ENCODE measurements at regions not wholly inside any gene's neighbourhood (a gene's known extent, or its start where the extent isn't known, plus 50 kb on each side); places are given as distances from the start of the nearest gene placed in this dataset.

GRCh38 chr10:27373566-27374160 is 130.4 kb upstream of the RAB18 start:
- no peak for TF ChIP-seq CTCF (conservative IDR thresholded peaks at IDR 0.05; ENCODE audit: low read length)
- TF ChIP-seq EZH2phosphoT487 (IDR thresholded peaks at IDR 0.05; ENCODE audit: borderline replicate concordance): no peak
